ENCODE measurements at regions not wholly inside any gene's neighbourhood (a gene's known extent, or its start where the extent isn't known, plus 50 kb on each side); places are given as distances from the start of the nearest gene placed in this dataset.

GRCh38 chr11:71370020-71370747 is 78.0 kb downstream of the DHCR7 start:
- no peak for TF ChIP-seq CTCF (IDR thresholded peaks at IDR 0.05)

GRCh38 chr11:71369411-71369810 is 78.8 kb downstream of the DHCR7 start:
- TF ChIP-seq CTCF (IDR thresholded peaks at IDR 0.05): no peak

GRCh38 chr11:71368966-71369365 is 79.2 kb downstream of the DHCR7 start:
- TF ChIP-seq CTCF (IDR thresholded peaks at IDR 0.05): no peak

- TF ChIP-seq CTCF (IDR thresholded peaks at IDR 0.05): no peak
These were observed 80.4 kb downstream of the DHCR7 start for GRCh38 chr11:71367756-71368155.

- TF ChIP-seq CTCF (IDR thresholded peaks at IDR 0.05): no peak
These were observed 82.1 kb downstream of the DHCR7 start for GRCh38 chr11:71366076-71366475.

GRCh38 chr11:71365626-71366025 is 82.6 kb downstream of the DHCR7 start:
- TF ChIP-seq CTCF (IDR thresholded peaks at IDR 0.05): no peak

- TF ChIP-seq CTCF (IDR thresholded peaks at IDR 0.05): no peak
These were observed 83.4 kb downstream of the DHCR7 start for GRCh38 chr11:71364806-71365205.
